ENCODE measurements at regions not wholly inside any gene's neighbourhood (a gene's known extent, or its start where the extent isn't known, plus 50 kb on each side); places are given as distances from the start of the nearest gene placed in this dataset.

GRCh38 chr16:82567175-82567574 lies 59.6 kb upstream of the CDH13 start:
- Histone ChIP-seq H2AFZ (replicated peaks) (no peak overlapping the region), H3K79me2 (ENCODE audit: low read depth) (no peaks in the 10 kb centered on the region), H3K4me2 (no peak overlapping the region), H3K27ac (no peak overlapping the region), H3K9ac (no peak overlapping the region), H3F3A (ENCODE audit: low read depth) (no peaks in the 10 kb centered on the region), H3K4me1 (no peaks in the 10 kb centered on the region), H3K4me3 (no peak overlapping the region), H4K20me1 (ENCODE audit: low read depth) (no peaks in the 10 kb centered on the region), H3K9me3 (ENCODE audit: low read depth) (peaks cover 3% of the 10 kb centered on the region), H3K36me3 (no peaks in the 10 kb centered on the region), H3K27me3 (no peaks in the 10 kb centered on the region)
- Mint-ChIP-seq H3K9me3 (peaks cover 19% of the 10 kb centered on the region), H3K27ac (no peak overlapping the region), H3K36me3 (no peaks in the 10 kb centered on the region), H3K27me3 (ENCODE audit: insufficient read depth, low read depth) (no peaks in the 10 kb centered on the region), H3K4me1 (no peaks in the 10 kb centered on the region), H3K4me3 (no peak overlapping the region)
- DNase-seq (ENCODE audit: low spot score): no peak
- TF ChIP-seq EZH2phosphoT487 (IDR thresholded peaks at IDR 0.05) (no peak), EZH2 (IDR thresholded peaks at IDR 0.05) (no peak)

DNA sequence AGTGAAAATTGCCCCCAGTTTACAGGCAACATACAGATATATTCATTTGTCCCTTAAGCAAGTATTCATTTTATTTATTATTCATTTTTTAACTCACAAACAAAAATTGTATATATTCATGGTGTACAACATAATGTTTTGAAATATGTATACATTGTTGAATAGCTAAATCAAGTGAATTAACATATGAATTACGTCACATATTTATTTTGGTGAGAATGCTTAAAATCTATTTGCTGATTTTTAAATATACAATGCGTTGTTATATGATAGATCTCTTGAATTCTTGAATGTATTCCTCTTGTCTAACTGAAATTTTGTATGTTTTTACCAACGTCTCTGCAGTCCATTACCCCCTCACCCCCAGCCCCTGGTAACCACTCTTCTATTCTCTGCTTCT lies 63.4 kb upstream of the CDH13 start:
- Mint-ChIP-seq H3K9me3 (peaks cover 19% of the 10 kb centered on the region), H3K27me3 (ENCODE audit: insufficient read depth, low read depth) (no peaks in the 10 kb centered on the region), H3K27ac (no peak overlapping the region), H3K36me3 (no peaks in the 10 kb centered on the region), H3K4me3 (no peak overlapping the region), H3K4me1 (no peaks in the 10 kb centered on the region)
- TF ChIP-seq EZH2 (IDR thresholded peaks at IDR 0.05) (no peak), EZH2phosphoT487 (IDR thresholded peaks at IDR 0.05) (no peak)
- Histone ChIP-seq H3K27me3 (no peaks in the 10 kb centered on the region), H3K9ac (no peak overlapping the region), H4K20me1 (ENCODE audit: low read depth) (no peaks in the 10 kb centered on the region), H3K36me3 (no peaks in the 10 kb centered on the region), H3K4me1 (no peaks in the 10 kb centered on the region), H3F3A (ENCODE audit: low read depth) (no peaks in the 10 kb centered on the region), H3K4me2 (no peak overlapping the region), H3K27ac (no peak overlapping the region), H3K9me3 (ENCODE audit: low read depth) (peaks cover 3% of the 10 kb centered on the region), H2AFZ (replicated peaks) (no peak overlapping the region), H3K4me3 (no peak overlapping the region), H3K79me2 (ENCODE audit: low read depth) (no peaks in the 10 kb centered on the region)
- DNase-seq (ENCODE audit: low spot score): no peak

DNA sequence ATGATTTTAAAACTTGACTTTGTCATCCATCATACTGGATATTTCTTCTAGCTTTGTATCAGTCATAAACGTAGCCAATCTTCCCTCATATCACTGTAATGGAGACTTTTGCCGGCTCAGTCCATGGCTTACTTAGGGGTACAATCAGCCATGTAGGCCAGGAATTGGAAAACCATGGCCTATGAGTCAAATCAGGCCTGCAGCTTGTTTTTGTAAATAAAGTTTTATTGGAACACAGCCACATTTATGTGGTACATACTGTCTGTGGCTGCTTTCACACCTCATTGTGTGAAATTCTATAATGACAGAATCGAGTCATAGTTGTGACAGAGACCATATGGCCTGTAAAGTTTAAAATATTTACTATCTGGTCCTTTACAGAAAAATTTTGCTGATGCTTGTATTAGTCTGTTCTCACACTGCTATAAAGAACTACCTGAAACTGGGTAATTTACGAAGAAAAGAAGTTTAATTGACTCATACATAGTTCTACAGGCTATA lies 64.5 kb upstream of the CDH13 start:
- Histone ChIP-seq H3F3A (ENCODE audit: low read depth) (no peaks in the 10 kb centered on the region), H2AFZ (replicated peaks) (no peak overlapping the region), H3K4me3 (no peak overlapping the region), H3K4me1 (no peaks in the 10 kb centered on the region), H3K27me3 (no peaks in the 10 kb centered on the region), H3K79me2 (ENCODE audit: low read depth) (no peaks in the 10 kb centered on the region), H3K9ac (no peak overlapping the region), H3K4me2 (no peak overlapping the region), H4K20me1 (ENCODE audit: low read depth) (no peaks in the 10 kb centered on the region), H3K9me3 (ENCODE audit: low read depth) (peaks cover 3% of the 10 kb centered on the region), H3K27ac (no peak overlapping the region), H3K36me3 (no peaks in the 10 kb centered on the region)
- no peak overlapping the region for H3K27ac Mint-ChIP-seq
- TF ChIP-seq EZH2 (IDR thresholded peaks at IDR 0.05): no peak
- TF ChIP-seq, protein P1, sequence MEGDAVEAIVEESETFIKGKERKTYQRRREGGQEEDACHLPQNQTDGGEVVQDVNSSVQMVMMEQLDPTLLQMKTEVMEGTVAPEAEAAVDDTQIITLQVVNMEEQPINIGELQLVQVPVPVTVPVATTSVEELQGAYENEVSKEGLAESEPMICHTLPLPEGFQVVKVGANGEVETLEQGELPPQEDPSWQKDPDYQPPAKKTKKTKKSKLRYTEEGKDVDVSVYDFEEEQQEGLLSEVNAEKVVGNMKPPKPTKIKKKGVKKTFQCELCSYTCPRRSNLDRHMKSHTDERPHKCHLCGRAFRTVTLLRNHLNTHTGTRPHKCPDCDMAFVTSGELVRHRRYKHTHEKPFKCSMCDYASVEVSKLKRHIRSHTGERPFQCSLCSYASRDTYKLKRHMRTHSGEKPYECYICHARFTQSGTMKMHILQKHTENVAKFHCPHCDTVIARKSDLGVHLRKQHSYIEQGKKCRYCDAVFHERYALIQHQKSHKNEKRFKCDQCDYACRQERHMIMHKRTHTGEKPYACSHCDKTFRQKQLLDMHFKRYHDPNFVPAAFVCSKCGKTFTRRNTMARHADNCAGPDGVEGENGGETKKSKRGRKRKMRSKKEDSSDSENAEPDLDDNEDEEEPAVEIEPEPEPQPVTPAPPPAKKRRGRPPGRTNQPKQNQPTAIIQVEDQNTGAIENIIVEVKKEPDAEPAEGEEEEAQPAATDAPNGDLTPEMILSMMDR (IDR thresholded peaks at IDR 0.05): no peak
- TF ChIP-seq EZH2phosphoT487 (IDR thresholded peaks at IDR 0.05): no peak
- H3K36me3 Mint-ChIP-seq: no peaks in the 10 kb centered on the region
- peaks cover 19% of the 10 kb centered on the region for H3K9me3 Mint-ChIP-seq
- no peaks in the 10 kb centered on the region for H3K27me3 Mint-ChIP-seq (ENCODE audit: insufficient read depth, low read depth)
- no peak overlapping the region for H3K4me3 Mint-ChIP-seq
- DNase-seq (ENCODE audit: low spot score): no peak
- no peaks in the 10 kb centered on the region for H3K4me1 Mint-ChIP-seq

GRCh38 chr16:82560805-82561325 lies 65.9 kb upstream of the CDH13 start:
- H3K9me3 Mint-ChIP-seq: peaks cover 13% of the 10 kb centered on the region
- TF ChIP-seq EZH2 (IDR thresholded peaks at IDR 0.05): no peak
- no peak for TF ChIP-seq EZH2phosphoT487 (IDR thresholded peaks at IDR 0.05)
- TF ChIP-seq, protein P1 (IDR thresholded peaks at IDR 0.05): no peak
- no peak overlapping the region for H3K27ac Mint-ChIP-seq

More at GRCh38 chr16:82560805-82561325, 65.9 kb upstream of the CDH13 start:
- no peaks in the 10 kb centered on the region for H3K4me1 ChIP-seq
- peaks cover 3% of the 10 kb centered on the region for H3K9me3 ChIP-seq (ENCODE audit: low read depth)
- H3K36me3 ChIP-seq: no peaks in the 10 kb centered on the region
- no peak overlapping the region for H3K9ac ChIP-seq
- no peaks in the 10 kb centered on the region for H3K27me3 ChIP-seq
- H4K20me1 ChIP-seq (ENCODE audit: low read depth): no peaks in the 10 kb centered on the region
- no peak overlapping the region for H2AFZ ChIP-seq (replicated peaks)
- DNase-seq (ENCODE audit: low spot score): no peak
- no peaks in the 10 kb centered on the region for H3K79me2 ChIP-seq (ENCODE audit: low read depth)
- no peak overlapping the region for H3K4me2 ChIP-seq
- Mint-ChIP-seq H3K4me3 (no peak overlapping the region), H3K36me3 (no peaks in the 10 kb centered on the region), H3K27me3 (ENCODE audit: insufficient read depth, low read depth) (no peaks in the 10 kb centered on the region), H3K4me1 (no peaks in the 10 kb centered on the region)
- H3K4me3 ChIP-seq: no peak overlapping the region
- no peaks in the 10 kb centered on the region for H3F3A ChIP-seq (ENCODE audit: low read depth)
- H3K27ac ChIP-seq: no peak overlapping the region

All from neural progenitor cell (in vitro differentiated cells).